Activated CD4-positive, CD25-positive, alpha-beta regulatory T cell treated with anti-CD3 and anti-CD28 coated beads, Interleukin-2, amount 50 U/mL, for 24 hours (primary cell): ENCODE measurements at regions not wholly inside any gene's neighbourhood (a gene's known extent, or its start where the extent isn't known, plus 50 kb on each side); places are given as distances from the start of the nearest gene placed in this dataset.
"Not testable (repeated sequence)": the region's sequence is repeated elsewhere in the genome, so short reads cannot be mapped to it uniquely, and the experiment has no call there.

Experiments
- ATAC-seq, 2 donors: fragments of 150-1000 bp; cut with Tn5 transposase; one replicate each; pipeline ENCODE4 v1.10.0; 2021; ENCODE audit warnings: mild to moderate bottlenecking in 1 of 2, moderate library complexity in 1 of 2

- ATAC-seq, result no peak
Measured at GRCh38 chr16:58828901-58829545, 94.9 kb upstream of the GOT2 start.

- no peak for ATAC-seq
Measured at GRCh38 chr16:58824201-58824600, 90.1 kb upstream of the GOT2 start.

- ATAC-seq, result no peak
Measured at GRCh38 chr16:58821886-58822285, 87.8 kb upstream of the GOT2 start.

- ATAC-seq, result no peak
Measured at GRCh38 chr16:58820411-58820810, 86.3 kb upstream of the GOT2 start.

- no peak for ATAC-seq
Measured at GRCh38 chr16:58815181-58815888, 81.2 kb upstream of the GOT2 start.

GRCh38 chr16:58814348-58814801 is 80.3 kb upstream of the GOT2 start:
- ATAC-seq, result peak in 1 of 2 donors; percentile 38

- ATAC-seq, result no peak
Measured at GRCh38 chr16:58809213-58809612, 75.1 kb upstream of the GOT2 start.

- ATAC-seq, result no peak
Measured at GRCh38 chr16:58807276-58807675, 73.2 kb upstream of the GOT2 start.

GRCh38 chr16:58801838-58802237 is 67.7 kb upstream of the GOT2 start:
- no peak for ATAC-seq

GRCh38 chr16:58797137-58797801 is 63.2 kb upstream of the GOT2 start:
- no peak for ATAC-seq

GRCh38 chr16:58793366-58793765 is 59.2 kb upstream of the GOT2 start:
- no peak for ATAC-seq

GRCh38 chr16:58792188-58792587 is 58.1 kb upstream of the GOT2 start:
- no peak for ATAC-seq

GRCh38 chr16:58790816-58791557 is 56.9 kb upstream of the GOT2 start:
- not testable (repeated sequence) for ATAC-seq

- no peak for ATAC-seq
Measured at GRCh38 chr16:58789351-58789750, 55.2 kb upstream of the GOT2 start.
